PC-9 (cell line): ENCODE measurements at regions not wholly inside any gene's neighbourhood (a gene's known extent, or its start where the extent isn't known, plus 50 kb on each side); places are given as distances from the start of the nearest gene placed in this dataset.
"Not testable (repeated sequence)": the region's sequence is repeated elsewhere in the genome, so short reads cannot be mapped to it uniquely, and the experiment has no call there.

ENCODE experiments used
- EZH2 ChIP-seq: fragments of 200-600 bp; sonication (generic); IDR thresholded peaks from 2 replicates; pipeline ENCODE4 v1.8.0; 2017; ENCODE audit warnings: antibody characterized with exemption, low read depth
- TF ChIP-seq, protein P1 (sequence below): fragments of 200-600 bp; sonication (generic); conservative IDR thresholded peaks from 2 replicates; pipeline ENCODE4 v1.6.1; 2017; ENCODE audit warnings: mixed run types, antibody characterized with exemption, mild to moderate bottlenecking, moderate library complexity

- TF ChIP-seq, protein P1, sequence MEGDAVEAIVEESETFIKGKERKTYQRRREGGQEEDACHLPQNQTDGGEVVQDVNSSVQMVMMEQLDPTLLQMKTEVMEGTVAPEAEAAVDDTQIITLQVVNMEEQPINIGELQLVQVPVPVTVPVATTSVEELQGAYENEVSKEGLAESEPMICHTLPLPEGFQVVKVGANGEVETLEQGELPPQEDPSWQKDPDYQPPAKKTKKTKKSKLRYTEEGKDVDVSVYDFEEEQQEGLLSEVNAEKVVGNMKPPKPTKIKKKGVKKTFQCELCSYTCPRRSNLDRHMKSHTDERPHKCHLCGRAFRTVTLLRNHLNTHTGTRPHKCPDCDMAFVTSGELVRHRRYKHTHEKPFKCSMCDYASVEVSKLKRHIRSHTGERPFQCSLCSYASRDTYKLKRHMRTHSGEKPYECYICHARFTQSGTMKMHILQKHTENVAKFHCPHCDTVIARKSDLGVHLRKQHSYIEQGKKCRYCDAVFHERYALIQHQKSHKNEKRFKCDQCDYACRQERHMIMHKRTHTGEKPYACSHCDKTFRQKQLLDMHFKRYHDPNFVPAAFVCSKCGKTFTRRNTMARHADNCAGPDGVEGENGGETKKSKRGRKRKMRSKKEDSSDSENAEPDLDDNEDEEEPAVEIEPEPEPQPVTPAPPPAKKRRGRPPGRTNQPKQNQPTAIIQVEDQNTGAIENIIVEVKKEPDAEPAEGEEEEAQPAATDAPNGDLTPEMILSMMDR, result not testable (repeated sequence)
- TF ChIP-seq EZH2, result not testable (repeated sequence)
Measured at GRCh38 chr6:58011954-58012600, 694.6 kb downstream of the PRIM2 start.
